Colon (tissue), 2 donors: ENCODE measurements at regions not wholly inside any gene's neighbourhood (a gene's known extent, or its start where the extent isn't known, plus 50 kb on each side); places are given as distances from the start of the nearest gene placed in this dataset.

ENCODE experiments used
- FAIRE-seq: peaks from 2 replicates; lab custom pipeline; 2012; peaks lifted over from hg19 to GRCh38; lab: Jason Lieb, UNC
- donor health status: control.
- donor health status: control.

DNA sequence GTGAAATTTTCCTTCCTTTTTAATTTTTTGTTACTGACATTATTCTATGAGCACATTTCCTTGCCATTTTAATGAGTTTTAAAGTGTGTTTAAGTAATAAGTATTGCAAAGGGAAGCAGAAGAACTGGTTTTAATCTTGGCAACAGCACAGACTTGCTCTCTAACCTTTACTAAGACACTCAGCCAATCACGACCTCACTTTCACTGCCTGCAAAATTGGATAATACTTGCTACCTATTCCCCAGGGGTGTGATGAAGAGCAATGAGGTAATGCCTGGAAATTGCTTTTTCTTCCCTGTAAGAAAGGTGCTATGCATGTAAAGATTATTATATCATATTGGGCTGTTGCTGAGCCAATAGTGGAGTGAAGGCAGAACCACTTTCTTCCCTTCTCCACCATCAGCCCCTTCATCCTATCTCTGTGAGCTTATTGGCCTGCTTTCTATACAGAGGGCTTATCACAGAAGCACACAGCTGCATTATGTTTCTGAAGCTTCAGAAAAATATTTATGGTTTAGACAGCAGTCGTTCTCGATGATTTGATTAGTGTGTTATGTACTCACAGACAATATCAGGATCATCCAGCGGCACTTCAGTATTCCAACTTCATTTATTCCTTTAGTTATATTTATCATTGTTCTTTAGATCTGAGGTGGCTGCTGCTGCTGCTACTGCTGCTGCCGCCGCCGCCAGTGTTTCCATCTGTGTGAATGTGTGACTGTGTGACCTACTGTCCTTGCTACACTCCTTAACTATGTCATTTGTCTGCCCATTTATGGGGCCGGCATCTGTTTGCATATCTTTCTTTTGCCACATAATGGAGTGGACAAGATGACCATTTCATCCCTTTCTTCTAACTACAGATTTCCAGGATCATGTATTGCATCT lies 255.1 kb downstream of the C4orf33 start:
- FAIRE-seq = no peak

DNA sequence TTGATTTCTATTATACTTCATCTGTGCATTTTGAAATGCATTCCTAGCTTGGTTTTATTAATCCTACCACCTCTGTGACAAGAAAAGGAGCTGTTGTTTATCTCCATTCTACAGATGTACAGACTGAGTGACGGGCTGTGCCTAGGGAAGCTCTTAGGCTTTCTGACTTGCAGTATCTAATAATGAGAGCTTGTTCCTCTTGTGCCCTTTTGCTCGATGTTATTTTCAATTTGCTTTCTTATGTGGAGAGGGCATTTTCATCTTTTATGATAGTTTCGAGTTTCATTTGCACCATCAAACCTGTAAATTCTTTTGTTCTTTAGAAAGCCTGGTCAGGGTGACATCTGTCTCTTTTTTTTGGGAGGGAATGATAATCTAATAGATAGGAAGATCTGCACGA lies 256.5 kb downstream of the C4orf33 start:
- no peak for FAIRE-seq

DNA sequence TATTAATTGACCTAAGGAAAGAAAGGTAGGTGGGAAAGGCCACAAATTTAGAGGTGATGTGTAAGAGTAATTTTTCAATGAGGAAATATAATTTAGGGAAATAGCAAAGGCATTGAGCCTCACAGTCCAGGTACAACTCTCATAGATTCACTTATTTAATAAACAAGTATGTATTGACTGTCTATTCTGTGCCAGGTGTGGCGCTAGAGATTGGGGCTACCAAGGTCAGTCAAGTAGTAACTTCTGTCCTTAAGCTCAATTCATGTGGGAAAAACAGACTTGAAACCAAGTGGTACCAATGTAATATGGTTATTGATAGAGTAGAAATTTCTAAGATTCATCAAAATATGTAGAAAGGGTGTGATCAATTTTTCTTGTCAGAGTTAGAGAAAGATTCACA lies 257.5 kb downstream of the C4orf33 start:
- no peak for FAIRE-seq

DNA sequence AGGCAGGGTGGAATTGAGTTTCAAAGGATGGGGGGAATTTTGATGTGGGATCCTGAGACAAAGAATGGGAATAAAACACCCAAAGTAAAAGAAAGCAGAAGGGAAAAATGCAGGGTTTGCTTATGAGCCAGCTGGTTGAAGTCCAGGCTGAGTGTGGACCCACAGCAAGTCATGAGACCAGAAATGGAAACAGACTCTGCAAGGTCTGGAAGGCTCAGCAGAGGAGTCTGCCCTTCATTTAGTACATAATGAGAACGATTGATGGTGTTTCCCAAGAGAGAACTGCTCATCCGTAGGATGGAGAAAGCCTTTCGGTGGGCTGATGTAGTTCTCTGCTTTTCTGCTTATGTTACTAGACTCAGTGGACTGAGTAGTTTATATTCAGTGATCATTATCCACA lies 259.1 kb downstream of the C4orf33 start:
- FAIRE-seq = no peak

DNA sequence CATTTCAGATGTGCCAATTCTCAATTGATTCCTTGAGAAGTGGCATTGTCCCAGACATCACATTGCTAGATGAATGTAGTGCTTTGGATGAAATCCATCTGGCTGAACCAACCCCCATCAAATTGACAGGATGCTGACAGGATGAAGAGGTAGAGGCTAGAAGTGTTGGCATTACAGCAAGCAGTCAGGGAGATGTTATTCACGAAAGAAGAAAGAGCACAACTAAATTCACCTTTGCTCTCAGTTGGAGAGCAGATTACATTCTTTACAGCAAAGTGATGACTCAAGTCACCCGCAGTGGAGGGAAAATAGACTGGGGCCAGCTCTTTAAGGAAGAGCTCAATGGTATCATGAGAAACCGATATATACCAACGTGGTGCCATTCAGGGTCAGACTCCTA lies 259.6 kb downstream of the C4orf33 start:
- FAIRE-seq = no peak

DNA sequence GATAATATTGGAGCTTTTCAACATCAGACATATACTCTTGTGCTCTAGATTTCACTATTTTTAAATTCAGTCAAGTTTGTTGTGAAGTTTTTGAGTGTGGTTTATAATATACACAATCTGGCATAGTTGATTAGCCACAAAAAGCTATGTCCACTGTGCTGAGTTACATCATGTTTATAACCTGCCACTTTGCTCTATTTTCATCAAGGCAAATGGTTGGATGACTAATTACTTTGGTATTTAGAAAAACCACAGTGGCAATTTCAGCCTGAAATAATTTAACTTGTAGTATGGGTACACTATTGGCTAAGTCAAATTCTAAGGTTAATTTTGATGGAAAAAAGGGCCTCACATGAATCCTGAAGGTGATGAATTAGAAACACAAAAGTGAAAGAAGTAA lies 262.6 kb downstream of the C4orf33 start:
- FAIRE-seq = no peak

DNA sequence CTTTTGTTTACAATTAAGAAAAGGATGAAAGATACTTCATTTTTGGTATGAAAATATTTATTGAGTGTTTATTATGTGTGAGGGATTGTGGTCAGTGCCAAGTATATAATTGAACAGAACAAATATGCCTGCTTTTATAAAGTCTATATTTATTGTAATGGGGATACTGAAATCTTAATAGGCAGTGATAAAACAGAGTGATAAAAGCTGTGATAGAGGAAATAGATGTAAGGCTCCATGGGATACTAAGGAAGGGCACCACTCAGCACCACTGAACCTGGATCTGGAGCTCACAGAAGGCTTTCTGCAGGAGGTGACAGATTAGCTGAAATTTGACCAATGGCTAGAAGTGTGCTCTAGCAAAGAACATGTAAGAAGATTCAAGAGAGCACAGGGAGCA lies 263.5 kb downstream of the C4orf33 start:
- FAIRE-seq = no peak

DNA sequence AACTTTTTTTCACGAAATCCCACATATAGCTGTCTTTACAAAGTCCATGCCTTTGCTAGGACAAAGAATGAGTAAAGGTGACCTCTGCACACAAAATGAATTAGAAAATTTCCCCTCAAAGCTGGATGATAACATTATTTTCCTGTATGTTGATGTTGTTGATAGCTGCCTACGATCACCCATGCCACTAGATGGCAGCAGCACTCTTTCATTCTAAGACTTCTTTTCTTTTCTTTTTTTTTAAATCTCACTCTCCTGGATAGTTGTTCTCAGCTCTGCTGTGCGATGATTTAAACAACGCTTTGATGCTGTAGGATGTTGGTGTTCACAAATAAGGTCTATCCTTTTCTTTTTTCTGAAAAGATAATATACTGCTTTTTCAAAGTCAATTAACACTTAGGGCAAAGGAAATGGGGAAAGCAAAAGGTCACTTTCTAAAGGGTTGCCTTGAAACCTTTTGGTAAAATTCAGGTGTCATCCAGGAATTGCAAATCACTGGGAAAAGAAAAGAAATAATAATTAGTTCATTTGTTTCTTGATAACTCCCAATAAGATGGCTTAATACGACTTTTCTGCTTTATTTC lies 266.8 kb downstream of the C4orf33 start:
- FAIRE-seq = peak; percentile 43

DNA sequence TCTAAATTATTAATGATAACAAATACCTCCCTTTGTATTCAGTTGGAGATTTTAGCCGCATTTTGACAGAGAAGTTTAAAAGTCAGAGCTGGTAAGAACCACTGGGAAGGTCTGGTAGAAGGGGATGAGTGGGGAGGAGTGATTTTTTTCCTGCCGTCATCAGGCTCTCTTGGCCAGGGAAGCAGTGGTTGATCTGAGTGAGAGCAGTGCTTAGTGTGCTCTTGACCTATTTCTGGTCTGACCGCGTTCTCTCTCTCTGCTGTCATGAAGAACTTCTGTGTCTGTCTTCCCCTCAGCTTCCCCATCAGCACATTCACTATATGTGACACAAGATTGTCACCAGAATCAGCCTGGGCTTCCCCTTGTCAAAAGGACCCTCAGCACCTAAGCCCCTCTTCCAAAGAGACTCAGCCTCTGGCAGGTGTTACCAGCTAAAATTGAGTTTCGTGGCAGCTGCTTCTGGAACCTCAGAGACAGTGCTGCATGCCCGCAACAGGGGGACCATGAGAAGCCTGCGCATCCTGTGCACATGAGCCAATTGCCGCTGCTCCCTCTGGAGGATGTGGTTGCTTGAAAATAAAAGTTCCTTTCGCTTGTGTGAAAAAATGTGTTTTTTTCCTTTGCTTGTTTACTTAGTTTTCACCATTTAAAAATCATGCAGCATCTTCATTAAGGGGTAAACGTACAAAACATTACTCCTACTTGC lies 268.9 kb downstream of the C4orf33 start:
- FAIRE-seq = no peak

DNA sequence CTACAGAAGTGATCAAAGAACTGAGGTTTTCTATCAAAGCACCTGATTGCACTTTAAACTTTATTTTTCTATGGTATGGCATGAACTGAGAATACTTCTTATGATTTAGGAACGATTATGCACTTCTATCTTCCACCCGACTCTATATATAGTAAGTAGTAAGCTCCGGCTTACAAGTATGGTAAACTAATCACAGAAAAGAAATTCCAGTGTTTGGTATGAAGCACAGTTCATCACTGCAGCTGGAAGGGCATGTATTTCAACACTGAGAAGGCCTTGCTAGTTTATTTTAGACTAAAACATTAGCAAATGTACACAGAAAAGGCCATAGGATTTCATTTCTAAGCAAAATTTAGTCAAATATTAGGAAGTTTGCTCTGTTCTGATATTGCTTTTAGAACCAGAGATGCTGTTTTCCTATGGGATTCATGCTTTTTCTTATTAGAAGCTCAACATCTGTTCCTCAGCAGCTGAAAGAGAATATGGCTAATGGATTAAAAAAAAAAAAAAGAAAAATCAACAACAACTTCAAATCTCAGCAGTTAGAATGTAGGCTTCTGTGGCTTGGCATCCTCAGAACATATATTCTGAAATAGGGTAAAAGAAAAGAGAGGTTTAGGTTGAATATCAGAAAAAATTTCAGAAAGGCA lies 273.5 kb downstream of the C4orf33 start:
- no peak for FAIRE-seq

DNA sequence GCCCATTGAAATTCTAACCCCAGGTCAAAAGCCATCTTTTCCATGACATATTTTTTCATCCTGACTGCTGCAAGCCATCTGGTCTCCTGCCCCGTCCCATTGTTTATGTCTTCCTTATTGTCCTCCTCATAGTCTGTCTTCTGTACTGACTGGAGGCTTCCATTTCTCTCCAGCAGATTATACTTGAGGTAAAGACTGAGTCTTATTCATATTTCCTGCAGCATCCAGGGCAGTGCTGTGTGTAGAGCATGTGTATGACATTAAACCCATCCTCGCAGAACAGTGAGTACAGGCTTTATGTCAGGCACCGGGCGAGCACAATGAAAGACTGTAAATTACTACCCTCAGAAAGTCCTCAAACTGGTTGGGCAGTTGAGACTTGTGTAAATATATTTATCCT lies 275.1 kb downstream of the C4orf33 start:
- FAIRE-seq = no peak

DNA sequence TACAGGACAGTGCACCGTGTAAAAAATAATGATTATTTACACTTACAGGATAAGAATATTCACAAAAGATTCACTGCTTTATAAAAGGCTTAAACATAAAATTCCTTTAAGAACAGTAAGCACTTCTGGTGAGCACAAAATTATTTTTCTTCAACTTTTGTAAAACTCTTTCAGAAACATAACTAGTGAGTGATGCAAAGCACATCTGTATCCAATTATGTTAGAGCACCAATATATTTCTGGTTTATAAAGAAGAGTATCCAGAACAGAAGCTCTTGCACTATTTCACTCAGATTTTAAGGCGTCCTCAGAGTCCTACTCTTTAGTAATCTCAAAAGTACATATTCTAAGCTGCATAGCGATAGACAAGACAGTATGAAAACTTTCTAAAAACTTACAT lies 276.0 kb downstream of the C4orf33 start:
- FAIRE-seq = no peak

DNA sequence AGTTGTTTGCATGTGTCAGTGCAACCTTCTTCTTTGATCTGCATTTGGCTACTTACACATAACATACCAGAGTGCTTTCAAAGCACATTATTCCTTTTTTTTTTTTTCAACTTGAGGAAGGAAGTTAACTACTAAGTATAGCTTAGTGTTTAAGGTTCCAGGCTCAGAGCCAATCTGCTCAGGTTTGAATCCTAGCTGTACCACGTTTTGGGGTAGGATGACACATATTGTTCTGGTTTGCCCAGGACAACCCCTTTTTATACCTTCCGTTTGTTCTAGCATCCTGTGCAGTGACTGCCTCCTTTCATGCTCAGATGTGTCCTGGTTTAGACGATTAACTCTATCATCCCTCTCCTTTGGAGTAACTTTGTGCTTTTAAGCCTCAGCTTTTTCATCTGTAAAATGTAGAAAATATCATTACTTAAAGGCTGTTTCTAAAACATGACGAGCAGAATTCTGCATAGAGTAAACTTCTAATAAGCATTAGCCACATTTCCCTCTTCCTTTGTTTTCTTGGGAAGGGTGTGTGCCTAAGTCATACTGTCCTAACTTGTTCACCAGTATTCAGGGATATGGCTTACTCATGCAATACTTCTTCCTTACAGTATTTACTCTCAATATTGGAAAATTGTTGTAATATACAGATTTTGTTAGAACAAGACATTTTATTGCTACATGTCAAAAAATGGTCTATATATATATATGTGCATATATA lies 281.3 kb downstream of the C4orf33 start:
- no peak for FAIRE-seq

DNA sequence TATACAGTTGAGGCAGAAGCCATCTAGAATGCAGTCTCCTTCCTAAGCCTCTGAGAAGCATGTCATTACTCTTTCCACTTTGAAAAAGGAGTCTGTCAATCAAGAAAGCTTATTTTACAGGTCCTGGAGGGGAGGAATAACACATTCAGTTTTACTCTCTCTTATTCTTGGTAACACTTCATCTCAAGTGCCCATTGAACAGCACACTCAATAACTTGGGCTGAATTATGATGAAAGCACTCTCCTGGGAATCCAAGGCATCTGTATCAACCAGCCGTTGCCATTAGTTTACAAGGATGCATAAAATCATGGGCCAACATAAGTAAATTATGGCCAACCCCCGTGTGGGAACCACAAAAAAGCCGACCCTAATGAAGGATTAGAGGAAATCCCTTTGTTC lies 282.4 kb downstream of the C4orf33 start:
- no peak for FAIRE-seq

DNA sequence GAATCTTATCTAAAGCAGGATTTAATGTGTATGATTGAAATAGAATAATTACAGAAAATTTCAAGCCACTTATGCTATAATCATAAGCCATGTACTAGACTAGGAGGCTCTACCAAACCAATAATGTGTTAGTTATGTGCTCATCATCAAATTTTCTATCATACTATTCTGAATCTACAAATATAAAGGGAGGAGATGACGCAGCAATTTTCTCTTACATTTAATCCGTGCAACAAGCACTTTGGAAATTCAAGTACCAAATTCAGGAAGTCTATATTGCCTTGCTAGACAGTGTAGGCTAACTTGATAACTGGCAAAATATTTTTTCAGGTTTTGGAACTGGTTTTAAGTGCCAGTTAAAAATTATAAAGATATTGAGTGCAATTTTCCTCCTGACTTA lies 283.5 kb downstream of the C4orf33 start:
- FAIRE-seq = no peak

DNA sequence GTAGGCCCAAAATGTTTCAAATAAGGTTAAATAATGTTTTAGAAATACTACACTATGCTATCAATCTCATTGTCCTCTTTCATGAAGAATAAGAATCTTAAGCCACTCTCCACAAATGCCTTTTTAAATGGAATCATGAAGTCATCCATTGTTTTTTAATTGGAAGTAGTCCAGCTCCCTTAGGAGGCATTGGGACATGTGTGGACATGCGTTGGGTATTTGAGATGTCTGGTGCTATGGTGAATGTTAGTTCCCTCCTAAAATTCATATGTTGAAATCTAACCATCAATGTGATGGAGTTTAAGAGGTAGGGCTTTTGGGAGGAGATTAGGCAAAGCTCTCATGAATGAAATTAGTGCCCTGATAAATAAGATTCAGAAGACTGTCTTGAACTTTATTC lies 289.0 kb downstream of the C4orf33 start:
- FAIRE-seq = no peak

DNA sequence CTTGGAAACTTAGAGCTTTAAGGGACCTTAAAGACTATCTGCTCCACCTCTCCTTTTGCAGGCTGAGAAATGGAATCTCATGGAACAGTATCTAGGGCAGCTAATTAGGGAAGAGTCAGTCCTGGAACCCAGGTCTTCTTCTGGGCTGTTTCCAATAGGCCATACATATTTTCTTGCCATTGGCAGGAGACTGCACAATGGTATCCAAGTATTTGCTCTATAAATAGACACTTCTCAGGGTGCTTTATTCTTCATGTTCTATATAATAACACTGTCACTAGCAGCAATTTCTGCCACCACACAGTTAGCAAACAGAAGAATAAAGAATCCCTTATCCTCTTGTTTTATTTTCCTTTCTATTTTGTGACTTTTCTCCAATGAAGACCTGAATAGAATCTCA lies 291.7 kb downstream of the C4orf33 start:
- no peak for FAIRE-seq

DNA sequence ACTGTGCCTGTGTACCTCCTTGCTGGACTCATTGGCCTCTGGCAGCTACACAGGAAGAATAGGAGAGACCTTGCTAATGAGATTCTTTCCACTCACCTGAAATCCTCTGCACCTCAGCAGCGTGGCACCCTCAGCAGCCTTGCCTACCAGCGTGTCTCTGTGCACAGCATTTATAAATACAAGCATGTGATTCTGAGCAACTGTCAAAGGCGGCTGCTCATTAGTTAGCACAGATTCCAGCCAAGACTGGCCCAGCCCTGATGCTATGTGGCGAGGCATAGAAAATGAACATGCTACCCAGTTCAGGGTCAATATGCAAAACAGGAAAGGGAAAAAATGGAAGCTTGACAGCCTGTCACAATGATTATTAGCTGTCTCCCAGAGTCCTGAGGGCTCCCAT lies 298.0 kb downstream of the C4orf33 start:
- no peak for FAIRE-seq

DNA sequence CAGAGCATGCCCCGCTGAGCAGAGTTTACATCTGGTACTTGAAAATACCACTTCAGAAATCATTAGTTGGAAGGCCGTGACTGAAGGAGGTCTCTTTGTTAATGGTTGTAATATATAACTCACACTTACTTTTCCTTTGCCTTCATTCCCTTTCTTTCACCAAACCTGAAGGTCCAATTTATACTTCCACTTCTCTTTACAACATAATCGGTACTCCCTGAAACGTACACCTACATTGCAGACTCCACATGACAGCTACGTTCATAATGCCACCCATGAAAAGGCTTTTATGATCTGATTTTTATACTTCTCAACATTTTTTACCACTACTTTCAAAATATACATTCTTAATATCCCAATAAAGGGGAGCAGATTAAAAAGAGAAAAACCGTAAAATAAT lies 298.7 kb downstream of the C4orf33 start:
- FAIRE-seq = no peak

DNA sequence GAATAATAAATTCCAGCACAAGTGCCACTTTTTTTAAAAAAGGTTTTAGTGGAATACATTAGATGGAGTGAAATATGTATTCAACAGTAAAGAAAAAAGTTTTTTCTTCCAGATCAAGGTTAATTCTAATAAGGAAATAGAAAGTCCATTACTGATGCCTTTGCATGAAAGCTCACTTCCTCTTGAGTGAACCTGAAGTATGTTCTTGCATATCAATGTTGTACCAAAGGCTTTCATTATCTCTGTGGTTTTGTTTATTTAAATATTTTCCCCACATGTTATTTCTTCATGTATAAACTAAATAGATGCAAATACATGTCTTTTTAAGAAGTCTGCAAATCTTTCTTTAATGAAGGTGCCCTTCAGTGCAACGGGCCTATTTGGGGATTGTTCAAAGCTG lies 307.9 kb downstream of the C4orf33 start:
- FAIRE-seq = no peak

DNA sequence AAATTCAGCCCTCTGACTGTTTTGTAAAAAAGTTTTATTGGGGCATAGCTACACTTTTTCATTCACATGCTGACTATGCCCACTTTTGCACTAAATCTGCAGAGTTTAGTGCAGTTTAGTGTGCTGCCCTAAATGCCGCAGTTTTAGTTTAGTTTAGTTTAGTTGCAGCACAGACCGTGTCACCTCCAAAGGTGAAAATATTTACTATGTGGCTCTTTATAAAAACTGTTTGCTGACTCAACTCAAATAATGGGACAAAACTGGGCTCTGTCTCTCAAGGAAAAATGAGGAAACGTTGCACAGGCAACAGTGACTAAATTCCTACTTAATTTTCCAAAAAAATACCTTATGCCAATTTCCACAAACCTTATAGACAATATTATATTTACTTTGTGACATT lies 314.2 kb downstream of the C4orf33 start:
- no peak for FAIRE-seq

DNA sequence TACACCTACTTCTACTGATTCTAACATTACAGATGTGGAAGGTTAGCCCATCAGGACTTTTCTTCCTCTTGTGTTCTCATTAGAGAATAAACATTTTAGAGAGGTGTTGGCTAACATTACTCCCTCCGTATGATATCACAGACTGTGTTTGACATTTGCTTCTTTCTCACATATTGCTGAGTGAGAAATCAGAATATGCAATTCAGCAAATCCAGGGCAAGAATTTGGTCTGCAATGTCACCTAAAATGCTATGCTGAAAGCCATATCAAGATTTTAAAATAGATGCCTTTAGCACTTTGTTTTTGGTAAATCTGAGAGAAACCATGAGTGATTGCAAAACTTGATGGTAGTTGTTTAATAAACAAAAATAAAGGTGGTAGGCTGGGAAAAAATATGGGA lies 319.1 kb downstream of the C4orf33 start:
- no peak for FAIRE-seq
